Stimulated activated naive CD4-positive, alpha-beta T cell treated with Interleukin-2 at 50 U/mL for 16 hours (primary cell): ENCODE measurements at regions not wholly inside any gene's neighbourhood (a gene's known extent, or its start where the extent isn't known, plus 50 kb on each side); places are given as distances from the start of the nearest gene placed in this dataset.

Experiments
- DNase-seq: peaks from one replicate; lab custom pipeline; 2025; lab: John Stamatoyannopoulos, UW

- DNase-seq, result no peak
These were observed 454.7 kb upstream of the CWC22 start for GRCh38 chr2:180461761-180462160.

DNA sequence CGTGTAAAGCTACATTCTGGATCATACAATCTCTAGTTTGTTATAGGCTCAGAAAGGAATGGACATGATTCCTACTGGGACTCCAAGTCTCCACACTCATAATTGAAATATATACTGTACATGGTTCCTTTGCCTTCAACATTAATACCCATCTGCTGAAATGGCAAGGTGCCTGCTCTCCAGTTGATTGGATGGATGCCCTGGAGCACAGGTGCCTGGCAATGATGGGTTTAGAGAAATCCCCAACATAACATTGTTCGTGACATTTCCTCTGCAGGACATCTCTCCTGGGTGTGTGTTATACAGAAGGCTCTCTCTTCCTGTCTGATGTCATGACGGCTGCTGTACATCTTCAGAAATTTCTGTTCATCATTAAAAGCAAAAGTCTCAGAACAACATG is 449.7 kb upstream of the CWC22 start:
- DNase-seq, result no peak

DNA sequence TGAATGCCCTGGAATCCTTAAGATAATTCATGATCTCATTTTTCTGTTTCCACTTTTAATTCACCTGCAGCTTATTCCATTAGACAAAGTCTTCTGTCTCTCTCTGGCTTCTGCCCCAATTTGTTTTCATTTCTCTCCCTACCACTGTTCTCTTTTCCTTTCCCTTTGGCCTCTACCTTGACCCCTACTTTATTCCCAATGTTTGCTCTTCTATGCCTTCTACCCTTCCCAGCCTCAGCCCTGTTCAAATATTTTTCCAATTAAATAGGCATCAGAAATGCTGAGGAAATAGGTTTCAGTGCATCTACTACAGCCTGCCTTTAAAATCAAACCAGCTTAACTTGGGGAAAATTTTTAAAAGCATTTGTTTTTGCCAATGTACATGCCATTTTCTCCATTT is 443.7 kb upstream of the CWC22 start:
- DNase-seq, result no peak

GRCh38 chr2:180449171-180449915 is 442.2 kb upstream of the CWC22 start:
- DNase-seq, result no peak

GRCh38 chr2:180446492-180446891 is 439.4 kb upstream of the CWC22 start:
- DNase-seq, result no peak

GRCh38 chr2:180443888-180444287 is 436.8 kb upstream of the CWC22 start:
- no peak for DNase-seq

DNA sequence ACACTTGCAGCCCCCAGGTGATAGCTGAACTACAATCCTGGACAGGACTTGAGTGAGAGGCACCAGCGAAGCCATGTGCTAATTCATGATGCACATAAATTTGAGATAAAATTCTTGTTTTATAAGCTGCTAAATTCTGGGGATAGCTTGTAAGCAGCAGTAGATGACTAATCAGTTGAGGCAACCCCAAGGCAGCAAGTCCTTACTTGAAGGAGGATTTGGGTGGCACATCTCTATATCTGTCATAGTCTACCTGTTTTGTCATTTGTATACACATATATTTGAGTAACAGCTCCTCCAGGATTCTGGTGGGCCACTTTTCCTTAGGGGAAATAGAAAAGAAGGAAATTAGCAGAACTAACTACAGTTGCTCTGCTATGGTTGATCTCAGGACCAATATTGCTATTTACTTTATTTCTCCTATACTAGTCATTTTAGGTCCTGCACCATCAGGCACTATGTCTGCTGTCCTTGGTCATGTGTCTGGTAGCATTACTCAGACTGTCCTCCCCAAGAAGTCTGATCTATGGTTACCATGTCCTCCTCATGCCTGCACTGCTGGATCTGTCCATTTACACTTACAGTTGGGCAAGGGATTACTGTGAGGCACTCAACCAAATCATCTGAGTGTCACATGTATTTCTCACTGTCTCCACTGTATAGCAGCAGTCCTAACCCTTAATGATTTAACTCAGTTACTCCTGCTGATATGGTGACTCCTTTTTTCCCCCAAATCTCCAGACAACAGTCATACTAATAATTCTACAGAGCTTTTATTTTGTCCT is 436.0 kb upstream of the CWC22 start:
- no peak for DNase-seq

DNA sequence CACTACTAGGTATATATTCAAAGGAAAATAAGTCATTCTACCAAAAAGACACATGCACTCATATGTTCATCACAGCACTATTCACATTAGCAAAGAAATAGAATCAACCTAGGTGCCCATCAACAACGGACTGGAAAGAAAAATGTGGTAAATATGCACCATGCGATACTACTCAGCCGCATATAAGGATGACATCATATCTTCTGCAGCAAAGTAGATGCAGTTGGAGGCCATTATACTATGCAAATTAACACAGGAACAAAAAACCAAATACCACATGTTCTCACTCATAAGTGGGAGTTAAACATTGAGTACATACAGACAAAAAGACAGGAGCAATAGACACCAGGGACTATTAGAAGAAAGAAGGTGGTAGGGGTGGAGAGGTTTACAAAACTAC is 412.1 kb upstream of the CWC22 start:
- no peak for DNase-seq

DNA sequence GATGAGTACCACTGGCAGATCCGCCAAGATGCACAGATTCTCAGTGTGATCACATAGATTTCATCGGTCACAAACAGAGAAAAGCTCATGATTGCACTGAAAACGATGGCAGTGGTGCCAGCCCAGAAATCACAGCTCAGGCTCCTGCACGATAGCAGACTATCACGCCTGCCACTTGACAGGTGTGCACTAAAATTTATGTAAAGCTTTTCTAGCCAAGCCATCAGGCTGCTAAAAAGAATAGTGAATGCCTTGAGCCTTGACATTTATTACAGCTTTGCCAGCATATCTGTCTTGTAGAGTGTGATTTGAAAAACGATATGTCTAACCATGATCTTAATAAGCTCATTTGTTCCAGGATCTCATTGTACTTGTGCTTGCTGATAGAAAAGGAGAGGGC is 409.5 kb upstream of the CWC22 start:
- DNase-seq, result no peak

GRCh38 chr2:180413336-180413735 is 406.2 kb upstream of the CWC22 start:
- no peak for DNase-seq

DNA sequence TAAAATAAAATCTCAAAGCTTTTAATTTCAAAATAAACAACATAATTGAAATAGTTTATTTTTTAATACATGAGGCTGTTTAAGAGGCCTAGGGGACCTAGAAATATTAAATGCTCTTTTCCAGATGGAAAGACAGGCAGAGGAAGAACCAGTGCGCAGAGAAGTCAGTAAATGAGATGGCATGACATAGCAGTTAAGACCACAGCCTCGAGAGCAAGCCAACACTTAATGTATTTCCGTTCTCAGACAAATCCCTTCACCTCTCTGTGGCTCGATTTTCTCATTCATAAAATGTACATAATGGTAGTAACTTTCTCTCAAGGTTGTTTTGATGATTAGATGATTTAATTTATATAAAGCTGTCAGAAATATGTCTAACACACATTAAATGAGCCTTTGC is 405.1 kb upstream of the CWC22 start:
- no peak for DNase-seq

- DNase-seq, result no peak
These were observed 404.6 kb upstream of the CWC22 start for GRCh38 chr2:180411661-180412060.

DNA sequence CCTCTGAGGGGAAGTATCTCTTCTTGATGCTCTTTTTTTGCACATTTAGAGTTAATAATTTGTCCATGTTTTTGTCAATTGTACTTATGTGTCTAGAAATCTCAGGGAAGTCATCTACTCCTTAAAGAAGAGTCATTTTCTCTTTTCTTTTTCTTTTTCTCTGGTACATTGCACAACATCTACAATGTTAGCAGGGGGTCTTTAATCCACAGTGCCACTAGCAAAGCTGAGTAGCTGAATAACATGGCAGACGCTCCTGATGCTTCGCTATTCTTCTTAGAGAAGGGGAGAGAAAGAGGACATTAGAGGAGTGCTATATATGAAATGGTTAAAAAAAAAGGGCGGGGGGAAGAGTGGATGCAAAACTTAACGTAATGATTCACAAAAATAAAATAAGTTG is 399.6 kb upstream of the CWC22 start:
- no peak for DNase-seq

DNA sequence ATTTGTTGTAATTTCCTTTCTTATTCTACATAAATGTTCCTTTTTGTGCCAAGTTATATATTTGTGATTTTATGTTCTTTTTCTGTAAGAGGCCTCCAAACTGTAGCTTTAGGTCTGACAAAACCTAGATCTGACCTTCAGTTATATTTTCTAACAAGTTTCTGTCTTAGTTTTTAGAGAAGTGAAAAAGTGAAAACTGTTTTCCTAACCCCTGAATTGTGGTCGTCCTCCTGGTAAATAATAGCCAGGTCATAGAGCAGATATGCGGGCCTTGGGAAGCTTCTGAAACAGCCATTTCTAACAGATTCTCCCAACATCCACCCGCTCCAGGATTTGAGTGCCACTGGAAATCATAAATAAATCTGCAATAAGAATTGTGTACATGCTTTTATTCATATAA is 398.4 kb upstream of the CWC22 start:
- DNase-seq, result no peak

- no peak for DNase-seq
These were observed 387.2 kb upstream of the CWC22 start for GRCh38 chr2:180394305-180394704.

DNA sequence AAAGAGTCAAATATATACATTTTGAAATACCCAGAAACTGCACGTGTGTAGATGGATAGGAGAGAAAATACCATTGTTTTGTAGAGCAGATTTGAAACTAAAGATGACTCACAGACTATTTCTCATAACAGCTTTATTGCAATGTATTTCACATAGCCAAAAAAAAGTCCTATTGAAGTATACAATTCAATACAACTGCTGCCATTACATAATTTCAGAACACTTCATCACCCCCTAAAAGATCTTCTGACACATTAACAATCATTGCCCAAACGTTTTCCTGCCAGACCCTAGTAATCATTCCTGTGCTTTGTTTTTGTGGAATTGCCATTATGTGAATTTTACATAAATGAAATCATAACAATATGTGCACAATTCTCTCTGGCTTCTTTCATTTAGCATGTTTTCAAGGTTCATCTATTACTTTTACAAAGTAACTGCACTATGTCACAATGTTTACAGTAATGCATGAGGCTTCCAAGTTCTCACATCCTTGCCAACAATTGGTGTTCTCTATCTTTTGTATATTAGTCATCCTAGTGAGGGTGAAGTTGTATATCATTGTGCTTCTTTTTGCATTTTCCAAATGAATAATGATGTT is 378.6 kb upstream of the CWC22 start:
- DNase-seq, result no peak

GRCh38 chr2:180376066-180376465 is 369.0 kb upstream of the CWC22 start:
- no peak for DNase-seq

GRCh38 chr2:180374502-180375281 is 367.6 kb upstream of the CWC22 start:
- DNase-seq, result no peak

DNA sequence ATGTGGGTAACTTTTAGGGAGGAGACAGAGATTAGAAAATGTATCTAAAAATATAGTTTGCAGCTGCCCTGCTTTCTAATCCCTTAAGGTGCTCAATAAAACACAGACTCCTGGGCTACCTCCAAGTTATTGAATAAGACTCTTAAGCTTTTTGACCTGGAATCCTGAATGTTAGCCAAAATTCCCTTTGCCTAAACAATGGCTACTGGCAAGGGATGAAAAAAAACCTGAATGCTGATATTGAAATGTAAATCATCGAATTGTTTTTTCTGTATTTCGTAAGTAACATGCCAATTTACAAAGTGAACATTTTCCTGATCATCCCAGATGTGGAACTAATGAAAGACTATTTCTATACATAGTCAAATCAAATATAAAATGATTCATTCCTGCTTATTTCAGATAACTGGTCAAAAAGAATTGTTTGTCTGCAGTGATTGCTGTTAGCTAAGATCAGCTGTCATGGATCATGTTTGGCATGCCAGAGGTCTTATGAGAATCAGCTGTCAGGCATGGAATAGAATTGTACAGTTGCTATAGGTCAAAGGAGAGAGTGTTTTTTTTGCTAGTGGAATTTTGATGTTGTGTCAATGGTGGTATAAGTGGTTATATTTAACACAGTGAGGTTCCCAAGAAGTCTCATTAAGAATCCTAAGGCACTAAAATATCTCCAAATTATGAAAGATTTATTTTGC is 363.6 kb upstream of the CWC22 start:
- no peak for DNase-seq

DNA sequence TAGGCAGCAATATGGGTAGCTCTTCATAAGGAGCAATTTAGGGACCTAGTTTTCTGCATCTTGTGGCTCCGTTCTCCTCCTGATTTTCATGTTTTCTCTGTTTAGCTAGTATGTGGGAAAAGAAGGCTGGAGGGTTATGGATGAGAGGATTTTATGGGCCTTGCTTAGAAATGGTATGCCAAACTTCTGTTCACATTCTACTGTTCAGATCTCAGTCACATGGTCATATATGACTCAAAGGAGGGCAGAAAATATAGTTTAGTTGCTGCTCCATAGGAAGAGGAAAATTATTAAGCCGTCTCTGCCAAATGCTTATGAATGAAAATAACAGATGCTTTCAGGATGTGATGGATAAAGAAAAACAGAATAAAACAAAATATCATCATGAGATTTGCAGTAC is 361.8 kb upstream of the CWC22 start:
- DNase-seq, result no peak

GRCh38 chr2:180367815-180368214 is 360.7 kb upstream of the CWC22 start:
- DNase-seq, result no peak

- DNase-seq, result no peak
These were observed 359.4 kb upstream of the CWC22 start for GRCh38 chr2:180366481-180366880.
